ENCODE measurements at regions not wholly inside any gene's neighbourhood (a gene's known extent, or its start where the extent isn't known, plus 50 kb on each side); places are given as distances from the start of the nearest gene placed in this dataset.

DNA sequence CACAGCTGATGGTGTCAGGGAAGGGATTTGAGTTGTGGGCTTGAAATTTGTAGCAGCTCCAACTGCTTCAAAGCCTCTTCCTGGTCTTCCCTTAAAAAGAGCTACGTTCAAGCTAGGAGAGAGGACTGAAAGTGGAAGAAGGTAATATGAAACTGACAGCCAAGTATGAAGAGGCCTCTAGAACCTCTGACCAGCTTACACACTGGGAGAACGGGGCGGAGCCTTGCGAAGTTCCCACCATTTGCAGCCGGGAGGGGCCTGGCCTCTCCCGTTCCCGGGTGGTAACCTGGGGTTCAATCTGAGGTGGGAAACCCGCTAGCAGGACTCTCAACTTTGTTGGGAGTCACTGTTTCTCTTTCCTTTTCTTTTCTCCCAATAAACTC lies 97.8 kb upstream of the PDE10A start:
- no peak for TF ChIP-seq SP1 (IDR thresholded peaks at IDR 0.05)
- TF ChIP-seq BHLHE40 (IDR thresholded peaks at IDR 0.05; ENCODE audit: borderline replicate concordance), result no peak
- no peak for TF ChIP-seq FOXM1 (IDR thresholded peaks at IDR 0.05; ENCODE audit: borderline replicate concordance)
- TF ChIP-seq ELF4 (IDR thresholded peaks at IDR 0.05), result no peak
- TF ChIP-seq CTBP1 (IDR thresholded peaks at IDR 0.05; ENCODE audit: borderline replicate concordance), result no peak
- no peak for TF ChIP-seq TARDBP (IDR thresholded peaks at IDR 0.05)
- no peak for TF ChIP-seq NFRKB (IDR thresholded peaks at IDR 0.05)
- TF ChIP-seq ARNT (IDR thresholded peaks at IDR 0.05), result no peak
- TF ChIP-seq, protein P1, sequence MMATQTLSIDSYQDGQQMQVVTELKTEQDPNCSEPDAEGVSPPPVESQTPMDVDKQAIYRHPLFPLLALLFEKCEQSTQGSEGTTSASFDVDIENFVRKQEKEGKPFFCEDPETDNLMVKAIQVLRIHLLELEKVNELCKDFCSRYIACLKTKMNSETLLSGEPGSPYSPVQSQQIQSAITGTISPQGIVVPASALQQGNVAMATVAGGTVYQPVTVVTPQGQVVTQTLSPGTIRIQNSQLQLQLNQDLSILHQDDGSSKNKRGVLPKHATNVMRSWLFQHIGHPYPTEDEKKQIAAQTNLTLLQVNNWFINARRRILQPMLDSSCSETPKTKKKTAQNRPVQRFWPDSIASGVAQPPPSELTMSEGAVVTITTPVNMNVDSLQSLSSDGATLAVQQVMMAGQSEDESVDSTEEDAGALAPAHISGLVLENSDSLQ (IDR thresholded peaks at IDR 0.05), result no peak
- no peak for TF ChIP-seq ZNF384 (IDR thresholded peaks at IDR 0.05)
- TF ChIP-seq FOXA1 (IDR thresholded peaks at IDR 0.05), result no peak
- no peak for TF ChIP-seq SUZ12 (IDR thresholded peaks at IDR 0.05)
- TF ChIP-seq L3MBTL2 (conservative IDR thresholded peaks at IDR 0.05), result no peak
- TF ChIP-seq FOXK2 (IDR thresholded peaks at IDR 0.05), result no peak

Measured in HEK293T (cell line).